Sigmoid colon (tissue), 6 donors: ENCODE measurements at regions not wholly inside any gene's neighbourhood (a gene's known extent, or its start where the extent isn't known, plus 50 kb on each side); places are given as distances from the start of the nearest gene placed in this dataset.

Experiments
- DNase-seq: peaks from one replicate; pipeline ENCODE4 v3.0.0-alpha.2; 2019
- H3K27ac ChIP-seq, 4 donors: fragments of 200-600 bp; sonication (generic); one replicate each; pipeline ENCODE4 v1.5.1; 2016 to 2019; ENCODE audit warnings: mild to moderate bottlenecking in 1 of 4
- H3K27me3 ChIP-seq, 3 donors: fragments of 200-600 bp; sonication (generic); one replicate each; pipeline ENCODE4 v1.5.1; 2019; ENCODE audit warnings: mild to moderate bottlenecking in 1 of 3
- H3K36me3 ChIP-seq, 4 donors: fragments of 200-600 bp; sonication (generic); one replicate each; pipeline ENCODE4 v1.5.1; 2016 to 2019
- H3K4me1 ChIP-seq, 4 donors: fragments of 200-600 bp; sonication (generic); one replicate each; pipeline ENCODE4 v1.5.1; 2017 to 2019
- H3K4me3 ChIP-seq, 4 donors: fragments of 200-600 bp; sonication (generic); one replicate each; pipeline ENCODE4 v1.5.1; 2017 to 2019; ENCODE audit warnings: mild to moderate bottlenecking in 2 of 4, moderate library complexity in 1 of 4
- H3K9me3 ChIP-seq, 4 donors: fragments of 200-600 bp in 3 of 4; sonication (generic) in 3 of 4; one replicate each; pipeline versions ENCODE4 v1.5.1 to v1.6.1; 2013 to 2019
- CTCF ChIP-seq, 4 experiments: fragments of 450-650 bp in 3 of 4; fragments of 200-600 bp in 1 of 4; IDR thresholded peaks; one replicate each; pipeline ENCODE4 v1.5.1; 2016 to 2019; ENCODE audit warnings: antibody characterized with exemption in 4 of 4, mild to moderate bottlenecking in 3 of 4, moderate library complexity in 2 of 4
- EP300 ChIP-seq, 4 donors: sonication (generic); formaldehyde crosslinking; IDR thresholded peaks; one replicate each; pipeline ENCODE4 v1.6.1; 2017; ENCODE audit warnings: antibody characterized with exemption in 4 of 4
- POLR2A ChIP-seq, 2 donors: fragments of 450-650 bp; IDR thresholded peaks; one replicate each; pipeline ENCODE4 v1.6.1; 2016; ENCODE audit warnings: antibody characterized with exemption in 2 of 2, mild to moderate bottlenecking in 2 of 2, moderate library complexity in 2 of 2
- POLR2AphosphoS5 ChIP-seq, 4 donors: sonication (generic); formaldehyde crosslinking; IDR thresholded peaks; one replicate each; pipeline ENCODE4 v1.6.1; 2017; ENCODE audit warnings: antibody characterized with exemption in 4 of 4
- WGBS, 2 donors: extraction: QIAGEN DNeasy Blood & Tissue Kit; methylation state at CpG; one replicate each; pipeline ENCODE4 v1.1.7; 2013; 5-methylcytosine and 5-hydroxymethylcytosine counted together
- intact Hi-C: fragments of 100-400 bp; cut with DNase I; formaldehyde crosslinking; loops from one replicate; pipeline ENCODE4 v1.15.1; 2023
- donor health status: healthy with polysubstance abuse.
- donor health status: healthy.

DNA sequence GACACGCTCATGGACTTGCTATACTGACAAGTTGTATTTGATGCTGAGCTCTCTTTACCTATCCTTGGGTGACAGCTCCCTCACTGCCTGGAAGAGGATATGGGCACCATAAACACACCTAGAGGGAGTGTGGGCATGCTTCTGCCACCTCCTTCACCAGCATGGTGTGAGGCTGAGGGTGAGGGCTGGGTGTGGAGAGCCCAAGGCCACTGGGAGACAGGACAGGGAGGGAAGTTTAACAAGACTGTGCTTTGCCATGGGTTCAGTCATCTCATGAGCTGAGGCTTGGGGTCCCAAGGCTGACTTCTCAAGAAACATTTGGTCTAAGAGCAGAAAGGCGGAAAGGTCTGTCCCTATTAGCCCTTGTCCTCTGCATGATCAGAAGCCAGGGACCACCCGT is 93.6 kb upstream of the ANKRD55 start:
- intact Hi-C loops: no loop called here
- no peak overlapping the region for H3K27ac ChIP-seq
- DNase-seq: no peak
- no peaks in the 10 kb centered on the region for H3K4me1 ChIP-seq
- TF ChIP-seq POLR2AphosphoS5 (IDR thresholded peaks at IDR 0.05) (no peak), EP300 (IDR thresholded peaks at IDR 0.05) (no peak), POLR2A (IDR thresholded peaks at IDR 0.05) (no peak), CTCF (IDR thresholded peaks at IDR 0.05) (no peak)
- H3K27me3 ChIP-seq: no peaks in the 10 kb centered on the region
- H3K36me3 ChIP-seq: no peaks in the 10 kb centered on the region
- no peak overlapping the region for H3K4me3 ChIP-seq
- no peaks in the 10 kb centered on the region for H3K9me3 ChIP-seq
- WGBS, 2 donors: 95 to 96% methylated on average over 3 of the region's 3 CpGs

- Histone ChIP-seq H3K27ac (no peak overlapping the region), H3K4me3 (no peak overlapping the region), H3K27me3 (no peaks in the 10 kb centered on the region), H3K4me1 (no peaks in the 10 kb centered on the region), H3K36me3 (no peaks in the 10 kb centered on the region), H3K9me3 (no peaks in the 10 kb centered on the region)
- intact Hi-C loops: no loop called here
- no peak for DNase-seq
- no peak for TF ChIP-seq EP300 (IDR thresholded peaks at IDR 0.05)
- no peak for TF ChIP-seq CTCF (IDR thresholded peaks at IDR 0.05)
- no peak for TF ChIP-seq POLR2AphosphoS5 (IDR thresholded peaks at IDR 0.05)
- TF ChIP-seq POLR2A (IDR thresholded peaks at IDR 0.05): no peak
These were observed 93.0 kb upstream of the ANKRD55 start for GRCh38 chr5:56326116-56326515.

GRCh38 chr5:56325039-56325438 is 91.9 kb upstream of the ANKRD55 start:
- H3K27ac ChIP-seq: no peak overlapping the region
- no peaks in the 10 kb centered on the region for H3K27me3 ChIP-seq
- H3K4me1 ChIP-seq: no peaks in the 10 kb centered on the region
- 91 to 97% methylated on average over 2 of the region's 2 CpGs for WGBS, 2 donors
- no peaks in the 10 kb centered on the region for H3K9me3 ChIP-seq
- intact Hi-C loops: no loop called here
- no peaks in the 10 kb centered on the region for H3K36me3 ChIP-seq
- no peak for DNase-seq
- H3K4me3 ChIP-seq: no peak overlapping the region
- no peak for TF ChIP-seq POLR2AphosphoS5 (IDR thresholded peaks at IDR 0.05)
- TF ChIP-seq EP300 (IDR thresholded peaks at IDR 0.05): no peak
- no peak for TF ChIP-seq POLR2A (IDR thresholded peaks at IDR 0.05)
- no peak for TF ChIP-seq CTCF (IDR thresholded peaks at IDR 0.05)

GRCh38 chr5:56323505-56323904 is 90.4 kb upstream of the ANKRD55 start:
- Histone ChIP-seq H3K27ac (no peak overlapping the region), H3K9me3 (no peaks in the 10 kb centered on the region), H3K4me3 (no peak overlapping the region), H3K27me3 (no peaks in the 10 kb centered on the region), H3K36me3 (no peaks in the 10 kb centered on the region), H3K4me1 (no peaks in the 10 kb centered on the region)
- intact Hi-C loops: no loop called here
- 78 to 81% methylated on average over 2 of the region's 2 CpGs for WGBS, 2 donors
- TF ChIP-seq EP300 (IDR thresholded peaks at IDR 0.05): no peak
- TF ChIP-seq POLR2AphosphoS5 (IDR thresholded peaks at IDR 0.05): no peak
- TF ChIP-seq POLR2A (IDR thresholded peaks at IDR 0.05): no peak
- TF ChIP-seq CTCF (IDR thresholded peaks at IDR 0.05): no peak
- DNase-seq: no peak

- Histone ChIP-seq H3K36me3 (no peaks in the 10 kb centered on the region), H3K27ac (no peak overlapping the region), H3K4me3 (no peak overlapping the region), H3K9me3 (no peaks in the 10 kb centered on the region), H3K4me1 (no peaks in the 10 kb centered on the region), H3K27me3 (no peaks in the 10 kb centered on the region)
- 94 to 95% methylated on average over 10 of the region's 10 CpGs for WGBS, 2 donors
- TF ChIP-seq CTCF (IDR thresholded peaks at IDR 0.05): no peak
- TF ChIP-seq POLR2AphosphoS5 (IDR thresholded peaks at IDR 0.05): no peak
- no peak for TF ChIP-seq POLR2A (IDR thresholded peaks at IDR 0.05)
- no peak for TF ChIP-seq EP300 (IDR thresholded peaks at IDR 0.05)
- DNase-seq: no peak
- intact Hi-C loops: no loop called here
These were observed 89.5 kb upstream of the ANKRD55 start for GRCh38 chr5:56322592-56322991.
